C4-2B (cell line): ENCODE measurements at regions not wholly inside any gene's neighbourhood (a gene's known extent, or its start where the extent isn't known, plus 50 kb on each side); places are given as distances from the start of the nearest gene placed in this dataset.

Experiments used
- ZFX ChIP-seq: fragments of 450-650 bp; IDR thresholded peaks from 2 replicates; pipeline ENCODE4 v1.6.1; 2017
- TF ChIP-seq, protein P1 (sequence below): fragments of 450-650 bp; conservative IDR thresholded peaks from 2 replicates; pipeline ENCODE4 v1.5.1; 2017; ENCODE audit warnings: mild to moderate bottlenecking

DNA sequence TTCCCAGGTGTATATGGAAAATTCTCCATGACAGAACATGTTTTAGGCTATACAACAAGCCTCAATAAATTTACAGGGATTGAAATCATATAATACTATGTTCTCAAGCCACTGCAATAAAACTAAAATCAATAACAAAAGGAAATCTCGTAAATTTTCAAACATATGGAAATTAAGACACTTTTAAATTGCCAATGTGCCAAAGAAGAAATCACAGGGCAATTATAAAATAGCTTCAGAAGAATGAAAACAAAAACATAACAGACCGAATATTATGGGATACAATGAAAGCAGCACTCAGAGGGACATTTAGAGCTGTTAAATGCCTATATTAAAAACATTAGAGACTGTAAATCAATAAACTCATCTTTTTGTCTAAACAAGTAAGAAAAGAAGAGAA is 555.7 kb upstream of the B3GAT1 start:
- TF ChIP-seq, protein P1, sequence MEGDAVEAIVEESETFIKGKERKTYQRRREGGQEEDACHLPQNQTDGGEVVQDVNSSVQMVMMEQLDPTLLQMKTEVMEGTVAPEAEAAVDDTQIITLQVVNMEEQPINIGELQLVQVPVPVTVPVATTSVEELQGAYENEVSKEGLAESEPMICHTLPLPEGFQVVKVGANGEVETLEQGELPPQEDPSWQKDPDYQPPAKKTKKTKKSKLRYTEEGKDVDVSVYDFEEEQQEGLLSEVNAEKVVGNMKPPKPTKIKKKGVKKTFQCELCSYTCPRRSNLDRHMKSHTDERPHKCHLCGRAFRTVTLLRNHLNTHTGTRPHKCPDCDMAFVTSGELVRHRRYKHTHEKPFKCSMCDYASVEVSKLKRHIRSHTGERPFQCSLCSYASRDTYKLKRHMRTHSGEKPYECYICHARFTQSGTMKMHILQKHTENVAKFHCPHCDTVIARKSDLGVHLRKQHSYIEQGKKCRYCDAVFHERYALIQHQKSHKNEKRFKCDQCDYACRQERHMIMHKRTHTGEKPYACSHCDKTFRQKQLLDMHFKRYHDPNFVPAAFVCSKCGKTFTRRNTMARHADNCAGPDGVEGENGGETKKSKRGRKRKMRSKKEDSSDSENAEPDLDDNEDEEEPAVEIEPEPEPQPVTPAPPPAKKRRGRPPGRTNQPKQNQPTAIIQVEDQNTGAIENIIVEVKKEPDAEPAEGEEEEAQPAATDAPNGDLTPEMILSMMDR: no peak
- TF ChIP-seq ZFX: no peak
